ENCODE measurements at regions not wholly inside any gene's neighbourhood (a gene's known extent, or its start where the extent isn't known, plus 50 kb on each side); places are given as distances from the start of the nearest gene placed in this dataset.
A peak's percentile ranks its signal among the peaks of the same experiment; 100 is the strongest.

DNA sequence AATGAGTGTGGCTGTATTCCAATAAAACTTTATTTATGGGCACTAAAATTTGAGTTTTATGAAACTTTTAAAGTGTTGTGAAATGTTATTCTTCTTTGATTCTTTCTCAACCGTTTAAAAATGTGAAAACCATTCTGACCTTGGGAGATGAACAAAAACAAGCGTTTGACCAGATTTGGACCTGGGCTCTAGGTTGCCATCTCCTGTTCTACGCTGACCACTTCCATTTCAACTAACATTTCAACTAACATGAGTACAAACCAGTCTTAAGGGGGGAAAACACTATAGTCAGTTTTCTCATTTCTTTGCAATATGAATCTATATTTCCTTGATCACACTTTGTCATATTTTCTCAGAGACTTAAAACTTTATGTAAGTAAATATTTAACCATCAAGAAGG lies 118.4 kb upstream of the IRX5 start:
- no peak for TF ChIP-seq MYC (IDR thresholded peaks at IDR 0.05; ENCODE audit: low read depth, low read length)
- TF ChIP-seq, protein P1, sequence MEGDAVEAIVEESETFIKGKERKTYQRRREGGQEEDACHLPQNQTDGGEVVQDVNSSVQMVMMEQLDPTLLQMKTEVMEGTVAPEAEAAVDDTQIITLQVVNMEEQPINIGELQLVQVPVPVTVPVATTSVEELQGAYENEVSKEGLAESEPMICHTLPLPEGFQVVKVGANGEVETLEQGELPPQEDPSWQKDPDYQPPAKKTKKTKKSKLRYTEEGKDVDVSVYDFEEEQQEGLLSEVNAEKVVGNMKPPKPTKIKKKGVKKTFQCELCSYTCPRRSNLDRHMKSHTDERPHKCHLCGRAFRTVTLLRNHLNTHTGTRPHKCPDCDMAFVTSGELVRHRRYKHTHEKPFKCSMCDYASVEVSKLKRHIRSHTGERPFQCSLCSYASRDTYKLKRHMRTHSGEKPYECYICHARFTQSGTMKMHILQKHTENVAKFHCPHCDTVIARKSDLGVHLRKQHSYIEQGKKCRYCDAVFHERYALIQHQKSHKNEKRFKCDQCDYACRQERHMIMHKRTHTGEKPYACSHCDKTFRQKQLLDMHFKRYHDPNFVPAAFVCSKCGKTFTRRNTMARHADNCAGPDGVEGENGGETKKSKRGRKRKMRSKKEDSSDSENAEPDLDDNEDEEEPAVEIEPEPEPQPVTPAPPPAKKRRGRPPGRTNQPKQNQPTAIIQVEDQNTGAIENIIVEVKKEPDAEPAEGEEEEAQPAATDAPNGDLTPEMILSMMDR (IDR thresholded peaks at IDR 0.05; ENCODE audit: low read depth, low read length), result peak; percentile 4
- H3K4me3 ChIP-seq (ENCODE audit: low read depth, low read length), result no peak overlapping the region
- peak; percentile 35 for DNase-seq (ENCODE audit: low read depth)

GRCh38 chr16:54808890-54809289 lies 121.8 kb upstream of the IRX5 start:
- no peak overlapping the region for H3K4me3 ChIP-seq (ENCODE audit: low read depth, low read length)
- DNase-seq (ENCODE audit: low read depth), result no peak
- TF ChIP-seq, protein P1 (IDR thresholded peaks at IDR 0.05; ENCODE audit: low read depth, low read length), result no peak
- no peak for TF ChIP-seq MYC (IDR thresholded peaks at IDR 0.05; ENCODE audit: low read depth, low read length)
- no peak for TF ChIP-seq POLR2A (IDR thresholded peaks at IDR 0.05; ENCODE audit: extremely low read depth, insufficient read length)
- no peak for TF ChIP-seq MAX (IDR thresholded peaks at IDR 0.05; ENCODE audit: low read depth, low read length)

DNA sequence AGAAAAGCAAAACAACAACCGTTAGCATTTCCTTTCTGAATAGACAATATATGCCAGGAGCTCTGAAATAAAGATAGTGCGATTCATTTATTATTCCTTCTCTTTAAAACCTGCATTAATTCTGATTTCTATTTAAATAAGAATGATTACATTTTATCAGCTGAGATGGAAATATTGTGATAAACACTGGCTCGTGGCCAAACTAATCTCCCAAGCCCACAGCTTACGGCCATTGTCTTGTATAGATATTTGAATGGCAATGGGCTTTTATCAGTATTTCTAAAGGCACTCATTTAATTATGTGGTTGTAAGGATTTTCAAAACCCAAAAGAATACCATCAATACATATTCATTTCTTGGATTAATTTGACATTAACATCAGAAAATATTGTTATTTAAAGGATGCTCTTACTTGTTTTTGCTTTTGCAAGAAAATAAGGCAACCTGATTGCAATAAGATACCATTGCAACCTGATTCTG lies 123.7 kb upstream of the IRX5 start:
- H3K4me3 ChIP-seq (ENCODE audit: low read depth, low read length), result no peak overlapping the region
- DNase-seq (ENCODE audit: low read depth), result no peak
- TF ChIP-seq MAX (IDR thresholded peaks at IDR 0.05; ENCODE audit: low read depth, low read length), result no peak
- no peak for TF ChIP-seq MYC (IDR thresholded peaks at IDR 0.05; ENCODE audit: low read depth, low read length)
- TF ChIP-seq, protein P1 (IDR thresholded peaks at IDR 0.05; ENCODE audit: low read depth, low read length), result no peak
- no peak for TF ChIP-seq POLR2A (IDR thresholded peaks at IDR 0.05; ENCODE audit: extremely low read depth, insufficient read length)

DNA sequence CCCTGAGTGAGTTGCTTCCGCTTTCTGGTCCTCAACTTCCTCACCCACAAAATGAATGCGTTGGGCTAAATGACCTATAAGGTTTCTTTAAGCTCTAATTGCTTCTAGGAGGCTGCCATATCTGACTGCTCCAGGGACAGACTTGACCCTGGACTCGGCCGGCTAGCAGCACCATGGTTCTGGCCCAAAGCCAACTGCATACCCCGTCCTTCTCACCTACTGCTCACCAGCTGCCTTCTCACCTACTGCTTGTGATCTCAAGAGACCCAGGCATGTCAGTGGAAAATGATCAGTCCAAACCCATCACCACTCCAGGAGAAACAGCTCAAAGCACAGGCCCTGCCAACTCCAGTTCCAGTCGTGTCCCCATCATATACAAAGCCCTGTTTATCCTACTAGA lies 124.3 kb upstream of the IRX5 start:
- H3K4me3 ChIP-seq (ENCODE audit: low read depth, low read length), result no peak overlapping the region
- DNase-seq (ENCODE audit: low read depth), result no peak
- TF ChIP-seq, protein P1 (IDR thresholded peaks at IDR 0.05; ENCODE audit: low read depth, low read length), result no peak
- TF ChIP-seq POLR2A (IDR thresholded peaks at IDR 0.05; ENCODE audit: extremely low read depth, insufficient read length) (no peak), MAX (IDR thresholded peaks at IDR 0.05; ENCODE audit: low read depth, low read length) (no peak), MYC (IDR thresholded peaks at IDR 0.05; ENCODE audit: low read depth, low read length) (no peak)

DNA sequence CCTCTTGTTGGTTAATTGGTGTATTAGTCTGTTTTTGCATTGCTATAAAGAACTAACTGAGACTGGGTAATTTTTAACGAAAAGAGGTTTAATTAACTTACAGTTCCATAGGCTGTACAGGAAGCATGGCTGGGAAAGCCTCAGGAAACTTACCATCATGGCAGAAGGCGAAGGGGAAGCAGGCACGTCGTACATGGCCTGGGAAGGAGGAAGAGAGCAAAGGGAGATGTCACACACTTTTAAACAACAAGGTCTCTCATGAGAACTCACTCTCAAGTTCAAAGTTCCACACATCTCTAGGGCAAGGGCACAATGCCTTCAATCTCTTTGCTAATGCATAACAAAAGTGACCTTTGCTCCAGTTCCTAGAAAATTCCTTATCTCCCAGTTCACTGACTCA lies 125.0 kb upstream of the IRX5 start:
- no peak for TF ChIP-seq MYC (IDR thresholded peaks at IDR 0.05; ENCODE audit: low read depth, low read length)
- DNase-seq (ENCODE audit: low read depth), result no peak
- no peak overlapping the region for H3K4me3 ChIP-seq (ENCODE audit: low read depth, low read length)

- no peak overlapping the region for H3K4me3 ChIP-seq (ENCODE audit: low read depth, low read length)
- DNase-seq (ENCODE audit: low read depth), result no peak
- TF ChIP-seq MYC (IDR thresholded peaks at IDR 0.05; ENCODE audit: low read depth, low read length) (no peak), MAX (IDR thresholded peaks at IDR 0.05; ENCODE audit: low read depth, low read length) (no peak), POLR2A (IDR thresholded peaks at IDR 0.05; ENCODE audit: extremely low read depth, insufficient read length) (no peak)
- TF ChIP-seq, protein P1 (IDR thresholded peaks at IDR 0.05; ENCODE audit: low read depth, low read length), result no peak
Measured at GRCh38 chr16:54801057-54801844, 129.4 kb upstream of the IRX5 start.
